HG03354 (cell line): ENCODE measurements at regions not wholly inside any gene's neighbourhood (a gene's known extent, or its start where the extent isn't known, plus 50 kb on each side); places are given as distances from the start of the nearest gene placed in this dataset.

Experiments
- ATAC-seq: cut with Tn5 transposase; IDR thresholded peaks from one replicate; pipeline ENCODE4 v1.9.1; 2021; ENCODE audit warnings: mild to moderate bottlenecking; ENCODE audit not compliant: unreplicated experiment, poor library complexity, severe bottlenecking

- ATAC-seq: no peak
These were observed 99.2 kb upstream of the ASAP2 start for GRCh38 chr2:9107168-9108025.

GRCh38 chr2:9106338-9107167 lies 100.1 kb upstream of the ASAP2 start:
- no peak for ATAC-seq

- ATAC-seq: no peak
These were observed 100.8 kb upstream of the ASAP2 start for GRCh38 chr2:9105601-9106337.

GRCh38 chr2:9103663-9104277 lies 100.3 kb upstream of the MBOAT2 start:
- no peak for ATAC-seq

- ATAC-seq: no peak
These were observed 99.6 kb upstream of the MBOAT2 start for GRCh38 chr2:9102861-9103662.

GRCh38 chr2:9101763-9102425 lies 98.4 kb upstream of the MBOAT2 start:
- ATAC-seq: no peak

GRCh38 chr2:9100080-9100876 lies 96.8 kb upstream of the MBOAT2 start:
- no peak for ATAC-seq

- ATAC-seq: peak; percentile 49
These were observed 95.9 kb upstream of the MBOAT2 start for GRCh38 chr2:9099341-9099751.

GRCh38 chr2:9097892-9098291 lies 94.4 kb upstream of the MBOAT2 start:
- no peak for ATAC-seq

- no peak for ATAC-seq
These were observed 93.8 kb upstream of the MBOAT2 start for GRCh38 chr2:9097239-9097638.

GRCh38 chr2:9096761-9097160 lies 93.3 kb upstream of the MBOAT2 start:
- no peak for ATAC-seq

GRCh38 chr2:9095690-9096089 lies 92.2 kb upstream of the MBOAT2 start:
- ATAC-seq: no peak

- no peak for ATAC-seq
These were observed 91.7 kb upstream of the MBOAT2 start for GRCh38 chr2:9095226-9095625.

- ATAC-seq: no peak
These were observed 90.6 kb upstream of the MBOAT2 start for GRCh38 chr2:9094117-9094516.

- no peak for ATAC-seq
These were observed 89.8 kb upstream of the MBOAT2 start for GRCh38 chr2:9093324-9093723.

- peak; percentile 93 for ATAC-seq
These were observed 89.1 kb upstream of the MBOAT2 start for GRCh38 chr2:9092383-9093282.

- ATAC-seq: peak; percentile 3
These were observed 88.3 kb upstream of the MBOAT2 start for GRCh38 chr2:9091811-9092210.
